ENCODE measurements at regions not wholly inside any gene's neighbourhood (a gene's known extent, or its start where the extent isn't known, plus 50 kb on each side); places are given as distances from the start of the nearest gene placed in this dataset.

DNA sequence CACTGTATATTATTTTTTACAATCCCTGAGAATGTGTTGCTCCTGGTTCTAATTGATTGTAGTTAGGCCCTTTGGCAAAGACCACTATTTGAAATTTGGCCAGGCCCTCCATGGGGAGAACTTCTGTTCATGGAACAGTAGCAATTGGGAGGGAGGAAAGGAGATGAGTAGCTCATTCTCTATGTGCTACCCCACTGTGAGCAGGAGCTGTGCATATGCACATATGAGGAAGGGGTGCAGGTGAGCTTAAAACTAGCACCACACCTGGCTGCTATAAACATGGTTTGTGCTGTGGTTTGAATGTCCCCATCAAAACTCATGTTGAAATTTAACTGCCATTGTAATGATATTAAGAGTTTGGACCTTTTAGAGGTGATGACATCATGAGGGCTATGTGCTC is 1483.2 kb downstream of the PCDH7 start:
- no peak for TF ChIP-seq TEAD4 (IDR thresholded peaks at IDR 0.05)
- no peak for TF ChIP-seq NFIC (IDR thresholded peaks at IDR 0.05)
- TF ChIP-seq EP300 (IDR thresholded peaks at IDR 0.05; ENCODE audit: borderline replicate concordance), result no peak
- TF ChIP-seq EGR1 (IDR thresholded peaks at IDR 0.05), result no peak
- TF ChIP-seq TAF1 (IDR thresholded peaks at IDR 0.05; ENCODE audit: low read depth), result no peak
- TF ChIP-seq CREB1 (IDR thresholded peaks at IDR 0.05; ENCODE audit: low read depth), result no peak
- TF ChIP-seq, protein P1, sequence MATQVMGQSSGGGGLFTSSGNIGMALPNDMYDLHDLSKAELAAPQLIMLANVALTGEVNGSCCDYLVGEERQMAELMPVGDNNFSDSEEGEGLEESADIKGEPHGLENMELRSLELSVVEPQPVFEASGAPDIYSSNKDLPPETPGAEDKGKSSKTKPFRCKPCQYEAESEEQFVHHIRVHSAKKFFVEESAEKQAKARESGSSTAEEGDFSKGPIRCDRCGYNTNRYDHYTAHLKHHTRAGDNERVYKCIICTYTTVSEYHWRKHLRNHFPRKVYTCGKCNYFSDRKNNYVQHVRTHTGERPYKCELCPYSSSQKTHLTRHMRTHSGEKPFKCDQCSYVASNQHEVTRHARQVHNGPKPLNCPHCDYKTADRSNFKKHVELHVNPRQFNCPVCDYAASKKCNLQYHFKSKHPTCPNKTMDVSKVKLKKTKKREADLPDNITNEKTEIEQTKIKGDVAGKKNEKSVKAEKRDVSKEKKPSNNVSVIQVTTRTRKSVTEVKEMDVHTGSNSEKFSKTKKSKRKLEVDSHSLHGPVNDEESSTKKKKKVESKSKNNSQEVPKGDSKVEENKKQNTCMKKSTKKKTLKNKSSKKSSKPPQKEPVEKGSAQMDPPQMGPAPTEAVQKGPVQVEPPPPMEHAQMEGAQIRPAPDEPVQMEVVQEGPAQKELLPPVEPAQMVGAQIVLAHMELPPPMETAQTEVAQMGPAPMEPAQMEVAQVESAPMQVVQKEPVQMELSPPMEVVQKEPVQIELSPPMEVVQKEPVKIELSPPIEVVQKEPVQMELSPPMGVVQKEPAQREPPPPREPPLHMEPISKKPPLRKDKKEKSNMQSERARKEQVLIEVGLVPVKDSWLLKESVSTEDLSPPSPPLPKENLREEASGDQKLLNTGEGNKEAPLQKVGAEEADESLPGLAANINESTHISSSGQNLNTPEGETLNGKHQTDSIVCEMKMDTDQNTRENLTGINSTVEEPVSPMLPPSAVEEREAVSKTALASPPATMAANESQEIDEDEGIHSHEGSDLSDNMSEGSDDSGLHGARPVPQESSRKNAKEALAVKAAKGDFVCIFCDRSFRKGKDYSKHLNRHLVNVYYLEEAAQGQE (IDR thresholded peaks at IDR 0.05; ENCODE audit: low read depth), result no peak
- TF ChIP-seq, protein P2, sequence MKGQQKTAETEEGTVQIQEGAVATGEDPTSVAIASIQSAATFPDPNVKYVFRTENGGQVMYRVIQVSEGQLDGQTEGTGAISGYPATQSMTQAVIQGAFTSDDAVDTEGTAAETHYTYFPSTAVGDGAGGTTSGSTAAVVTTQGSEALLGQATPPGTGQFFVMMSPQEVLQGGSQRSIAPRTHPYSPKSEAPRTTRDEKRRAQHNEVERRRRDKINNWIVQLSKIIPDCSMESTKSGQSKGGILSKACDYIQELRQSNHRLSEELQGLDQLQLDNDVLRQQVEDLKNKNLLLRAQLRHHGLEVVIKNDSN (IDR thresholded peaks at IDR 0.05), result no peak
- TF ChIP-seq, protein P3, sequence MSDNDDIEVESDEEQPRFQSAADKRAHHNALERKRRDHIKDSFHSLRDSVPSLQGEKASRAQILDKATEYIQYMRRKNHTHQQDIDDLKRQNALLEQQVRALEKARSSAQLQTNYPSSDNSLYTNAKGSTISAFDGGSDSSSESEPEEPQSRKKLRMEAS (IDR thresholded peaks at IDR 0.05), result no peak
- TF ChIP-seq CEBPB (IDR thresholded peaks at IDR 0.05), result no peak
- no peak for TF ChIP-seq FOXM1 (IDR thresholded peaks at IDR 0.05; ENCODE audit: borderline replicate concordance, low read depth)
- no peak for TF ChIP-seq RAD21 (IDR thresholded peaks at IDR 0.05; ENCODE audit: low read depth)
- no peak for TF ChIP-seq ZBTB7A (IDR thresholded peaks at IDR 0.05; ENCODE audit: low read depth)
- no peak for TF ChIP-seq TCF12 (IDR thresholded peaks at IDR 0.05; ENCODE audit: low read depth)
- no peak for TF ChIP-seq YY1 (IDR thresholded peaks at IDR 0.05; ENCODE audit: low read depth)

DNA sequence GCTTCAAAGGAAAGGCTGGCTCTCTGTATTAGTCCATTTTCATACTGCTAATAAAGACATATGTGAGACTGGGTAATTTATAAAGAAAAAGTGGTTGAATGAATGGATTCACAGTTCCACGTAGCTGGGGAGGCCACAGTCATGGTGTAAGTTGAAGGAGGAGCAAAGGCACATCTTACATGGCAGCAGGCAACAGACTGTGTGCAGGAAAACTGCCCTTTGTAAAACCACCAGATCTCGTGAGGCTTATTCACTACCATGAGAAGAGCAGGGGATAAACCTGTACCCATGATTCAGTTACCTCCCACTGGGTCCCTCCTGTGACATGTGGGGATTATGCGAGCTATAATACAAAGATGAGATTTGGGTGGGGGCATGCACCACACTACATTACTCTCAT is 1486.6 kb downstream of the PCDH7 start:
- no peak for TF ChIP-seq EGR1 (IDR thresholded peaks at IDR 0.05)
- no peak for TF ChIP-seq CREB1 (IDR thresholded peaks at IDR 0.05; ENCODE audit: low read depth)
- TF ChIP-seq, protein P1 (IDR thresholded peaks at IDR 0.05; ENCODE audit: low read depth), result no peak
- TF ChIP-seq, protein P3 (IDR thresholded peaks at IDR 0.05), result no peak
- TF ChIP-seq TAF1 (IDR thresholded peaks at IDR 0.05; ENCODE audit: low read depth), result no peak
- TF ChIP-seq FOXM1 (IDR thresholded peaks at IDR 0.05; ENCODE audit: borderline replicate concordance, low read depth), result no peak
- TF ChIP-seq TEAD4 (IDR thresholded peaks at IDR 0.05), result no peak
- TF ChIP-seq, protein P2 (IDR thresholded peaks at IDR 0.05), result no peak
- no peak for TF ChIP-seq NFIC (IDR thresholded peaks at IDR 0.05)
- no peak for TF ChIP-seq EP300 (IDR thresholded peaks at IDR 0.05; ENCODE audit: borderline replicate concordance)
- no peak for TF ChIP-seq RAD21 (IDR thresholded peaks at IDR 0.05; ENCODE audit: low read depth)
- no peak for TF ChIP-seq CEBPB (IDR thresholded peaks at IDR 0.05)
- TF ChIP-seq ZBTB7A (IDR thresholded peaks at IDR 0.05; ENCODE audit: low read depth), result no peak
- no peak for TF ChIP-seq TCF12 (IDR thresholded peaks at IDR 0.05; ENCODE audit: low read depth)

DNA sequence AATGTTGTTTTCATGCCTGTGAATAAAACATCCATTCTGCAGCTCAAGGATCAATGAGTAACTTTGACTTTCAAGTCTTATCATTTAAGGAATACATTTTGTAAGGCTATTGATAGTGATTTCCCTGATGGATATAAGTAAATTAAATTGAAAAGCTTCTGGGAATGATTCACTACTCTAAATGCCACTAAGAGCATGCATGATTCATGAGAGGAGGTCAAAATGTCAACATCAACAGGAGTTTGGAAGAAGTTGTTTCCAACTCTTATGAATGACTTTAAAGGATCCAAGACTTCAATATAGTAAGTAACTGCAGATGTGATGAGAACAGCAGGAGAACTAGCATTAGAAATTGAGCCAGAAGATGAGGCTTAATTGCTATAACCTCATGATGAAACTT is 1487.3 kb downstream of the PCDH7 start:
- TF ChIP-seq RAD21 (IDR thresholded peaks at IDR 0.05; ENCODE audit: low read depth), result no peak
- TF ChIP-seq, protein P3 (IDR thresholded peaks at IDR 0.05), result no peak
- TF ChIP-seq, protein P1 (IDR thresholded peaks at IDR 0.05; ENCODE audit: low read depth), result no peak
- no peak for TF ChIP-seq FOXM1 (IDR thresholded peaks at IDR 0.05; ENCODE audit: borderline replicate concordance, low read depth)
- TF ChIP-seq NFIC (IDR thresholded peaks at IDR 0.05), result no peak
- TF ChIP-seq TCF12 (IDR thresholded peaks at IDR 0.05; ENCODE audit: low read depth), result no peak
- no peak for TF ChIP-seq CEBPB (IDR thresholded peaks at IDR 0.05)

DNA sequence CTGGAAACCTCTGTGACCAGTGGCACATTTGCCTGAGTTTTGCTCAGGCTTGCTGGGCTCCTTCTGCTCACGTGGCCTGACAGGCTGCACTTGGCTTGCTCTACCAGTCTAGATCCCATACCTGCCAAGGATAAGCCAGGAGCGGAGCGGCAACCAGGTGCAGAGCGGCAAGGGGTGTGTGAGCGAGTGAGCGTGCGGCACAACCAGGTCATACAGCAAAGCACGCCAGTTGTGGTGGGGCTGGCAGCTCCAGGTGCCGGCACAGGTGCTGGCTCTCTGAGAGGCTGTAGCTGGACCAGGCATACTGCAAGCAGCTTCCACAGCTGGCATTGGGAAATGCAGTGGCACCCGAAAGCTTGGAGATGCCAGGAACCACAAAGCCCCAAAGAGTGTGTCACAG is 1495.1 kb downstream of the PCDH7 start:
- TF ChIP-seq FOXM1 (IDR thresholded peaks at IDR 0.05; ENCODE audit: borderline replicate concordance, low read depth), result no peak
- no peak for TF ChIP-seq TAF1 (IDR thresholded peaks at IDR 0.05; ENCODE audit: low read depth)
- no peak for TF ChIP-seq NFIC (IDR thresholded peaks at IDR 0.05)
- TF ChIP-seq CEBPB (IDR thresholded peaks at IDR 0.05), result no peak
- TF ChIP-seq RAD21 (IDR thresholded peaks at IDR 0.05; ENCODE audit: low read depth), result no peak
